SK-N-SH (cell line): ENCODE measurements at regions not wholly inside any gene's neighbourhood (a gene's known extent, or its start where the extent isn't known, plus 50 kb on each side); places are given as distances from the start of the nearest gene placed in this dataset.

Source experiments
- CTCF ChIA-PET: fragments of 300-600, 350-600 bp; formaldehyde crosslinking; extraction: SDS; loops from one replicate; lab custom pipeline; 2021; lab: Yijun Ruan, JAX
- POLR2A ChIA-PET: fragments of 350-600 bp; sonication (Branson Sonifier 250); formaldehyde crosslinking; extraction: SDS; loops from one replicate; lab custom pipeline; 2020; ENCODE audit warnings: antibody characterized with exemption, inconsistent platforms; lab: Yijun Ruan, JAX
- DNase-seq: peaks from one replicate; pipeline ENCODE4 v3.0.0; 2012
- H2AFZ ChIP-seq: fragments of 200-600 bp; sonication (generic); 2 replicates; pipeline ENCODE4 v1.8.1; 2016; ENCODE audit warnings: antibody characterized with exemption, mild to moderate bottlenecking, low read depth
- H3F3A ChIP-seq: fragments of 200-600 bp; sonication (generic); replicated peaks from 2 replicates; pipeline ENCODE3; 2016; ENCODE audit warnings: antibody characterized with exemption, mild to moderate bottlenecking; ENCODE audit not compliant: insufficient read depth
- H3K27ac ChIP-seq, 2 experiments: fragments of 200-500 bp in 1 of 2; fragments of 200-600 bp in 1 of 2; sonication (Bioruptor generic) in 1 of 2; sonication (generic), shearing (Covaris generic) in 1 of 2; 2 replicates each; pipeline versions ENCODE4 v1.5.1 to v1.6.1; 2014 to 2016; ENCODE audit warnings: low read depth in 2 of 2, inconsistent platforms in 1 of 2, low read length in 1 of 2, mild to moderate bottlenecking in 1 of 2, mixed read lengths in 1 of 2
- H3K27me3 ChIP-seq: fragments of 200-600 bp; sonication (generic), shearing (Covaris generic); 2 replicates; pipeline ENCODE4 v1.6.1; 2016; ENCODE audit warnings: mixed run types; ENCODE audit not compliant: insufficient read depth
- H3K36me3 ChIP-seq, 2 experiments: fragments of 200-500 bp in 1 of 2; fragments of 200-600 bp in 1 of 2; sonication (Bioruptor generic) in 1 of 2; sonication (generic) in 1 of 2; replicated peaks in 1 of 2; 2 replicates each; pipeline versions ENCODE3 to v1.5.1; 2014 to 2016; ENCODE audit warnings: low read length in 1 of 2, mild to moderate bottlenecking in 1 of 2; ENCODE audit not compliant: insufficient read depth in 2 of 2, control insufficient read depth in 1 of 2
- H3K4me1 ChIP-seq, 2 experiments: fragments of 200-500 bp in 1 of 2; fragments of 200-600 bp in 1 of 2; sonication (Bioruptor generic) in 1 of 2; sonication (generic), shearing (Covaris generic) in 1 of 2; 2 replicates each; pipeline versions ENCODE4 v1.5.1 to v1.6.1; 2014 to 2016; ENCODE audit warnings: low read depth in 1 of 2, low read length in 1 of 2, mixed run types in 1 of 2; ENCODE audit not compliant: insufficient read depth in 2 of 2, control insufficient read depth in 1 of 2
- H3K4me2 ChIP-seq: fragments of 200-600 bp; sonication (generic), shearing (Covaris generic); 2 replicates; pipeline ENCODE4 v1.6.1; 2017; ENCODE audit warnings: mixed run types
- H3K4me3 ChIP-seq, 2 experiments: fragments of 200-500 bp in 1 of 2; fragments of 200-600 bp in 1 of 2; sonication (Bioruptor generic) in 1 of 2; sonication (generic), shearing (Covaris generic) in 1 of 2; 2 replicates each; pipeline versions ENCODE4 v1.5.1 to v1.8.1; 2014 to 2016; ENCODE audit warnings: low read depth in 2 of 2, inconsistent platforms in 1 of 2, low read length in 1 of 2, mild to moderate bottlenecking in 1 of 2, mixed read lengths in 1 of 2, moderate library complexity in 1 of 2
- H3K79me2 ChIP-seq: fragments of 200-600 bp; sonication (generic); 2 replicates; pipeline ENCODE4 v1.8.1; 2017; ENCODE audit warnings: mild to moderate bottlenecking; ENCODE audit not compliant: insufficient read depth
- H3K9ac ChIP-seq: fragments of 200-600 bp; sonication (generic); 2 replicates; pipeline ENCODE4 v1.6.1; 2017; ENCODE audit warnings: mixed run types
- H3K9me2 ChIP-seq: fragments of 200-600 bp; sonication (generic); 2 replicates; pipeline ENCODE4 v1.6.1; 2017; ENCODE audit warnings: mixed run types
- H3K9me3 ChIP-seq: fragments of 200-600 bp; sonication (generic); 2 replicates; pipeline ENCODE4 v1.6.1; 2017; ENCODE audit warnings: mixed run types, mild to moderate bottlenecking, moderate library complexity
- H4K20me1 ChIP-seq: fragments of 200-600 bp; sonication (generic); 2 replicates; pipeline ENCODE4 v1.6.1; 2017; ENCODE audit warnings: mild to moderate bottlenecking, mixed run types; ENCODE audit not compliant: insufficient read depth
- EP300 ChIP-seq, 2 experiments: IDR thresholded peaks; 2 replicates each; pipeline versions ENCODE4 v1.4.0 to v1.6.1; 2012; ENCODE audit warnings: borderline replicate concordance in 1 of 2, low read depth in 1 of 2, low read length in 1 of 2
- FOSL2 ChIP-seq: IDR thresholded peaks from 2 replicates; pipeline ENCODE4 v1.4.0; 2012; ENCODE audit warnings: low read depth, mild to moderate bottlenecking, moderate library complexity, borderline replicate concordance
- MEF2A ChIP-seq: IDR thresholded peaks from 2 replicates; pipeline ENCODE4 v1.4.0; 2012; ENCODE audit warnings: low read depth, borderline replicate concordance
- NFIC ChIP-seq: IDR thresholded peaks from 2 replicates; pipeline ENCODE4 v1.4.0; 2012; ENCODE audit warnings: borderline replicate concordance
- POLR2AphosphoS5 ChIP-seq: IDR thresholded peaks from 2 replicates; pipeline ENCODE4 v1.6.1; 2012; ENCODE audit warnings: low read depth, low read length
- RAD21 ChIP-seq: IDR thresholded peaks from 2 replicates; pipeline ENCODE4 v1.6.1; 2012; ENCODE audit warnings: mild to moderate bottlenecking, low read length
- RCOR1 ChIP-seq: fragments of 150-350 bp; IDR thresholded peaks from 2 replicates; pipeline ENCODE4 v1.6.1; 2017; ENCODE audit warnings: antibody characterized with exemption, low read length
- RFX5 ChIP-seq: IDR thresholded peaks from 2 replicates; pipeline ENCODE4 v1.6.1; 2012; ENCODE audit warnings: mild to moderate bottlenecking, improper control_type of control experiment, low read length
- RXRA ChIP-seq: IDR thresholded peaks from 2 replicates; pipeline ENCODE4 v1.4.0; 2012; ENCODE audit warnings: low read depth, mild to moderate bottlenecking, borderline replicate concordance
- WGBS: methylation state at CpG from one replicate; pipeline ENCODE4 v1.1.6; 2017; ENCODE audit warnings: low lambda C conversion rate; 5-methylcytosine and 5-hydroxymethylcytosine counted together
- TF ChIP-seq, protein P1 (sequence below): IDR thresholded peaks from 2 replicates; pipeline ENCODE4 v1.4.0; 2012; ENCODE audit warnings: low read depth
- TF ChIP-seq, protein P2 (sequence below): IDR thresholded peaks from 2 replicates; pipeline ENCODE4 v1.4.0; 2012; ENCODE audit warnings: low read depth, borderline replicate concordance
- TF ChIP-seq, protein P3 (sequence below): IDR thresholded peaks from 2 replicates; pipeline ENCODE4; 2012
- TF ChIP-seq, protein P4 (sequence below): IDR thresholded peaks from 2 replicates; pipeline ENCODE4 v1.6.1; 2012; ENCODE audit warnings: mild to moderate bottlenecking, low read depth, low read length, moderate library complexity

DNA sequence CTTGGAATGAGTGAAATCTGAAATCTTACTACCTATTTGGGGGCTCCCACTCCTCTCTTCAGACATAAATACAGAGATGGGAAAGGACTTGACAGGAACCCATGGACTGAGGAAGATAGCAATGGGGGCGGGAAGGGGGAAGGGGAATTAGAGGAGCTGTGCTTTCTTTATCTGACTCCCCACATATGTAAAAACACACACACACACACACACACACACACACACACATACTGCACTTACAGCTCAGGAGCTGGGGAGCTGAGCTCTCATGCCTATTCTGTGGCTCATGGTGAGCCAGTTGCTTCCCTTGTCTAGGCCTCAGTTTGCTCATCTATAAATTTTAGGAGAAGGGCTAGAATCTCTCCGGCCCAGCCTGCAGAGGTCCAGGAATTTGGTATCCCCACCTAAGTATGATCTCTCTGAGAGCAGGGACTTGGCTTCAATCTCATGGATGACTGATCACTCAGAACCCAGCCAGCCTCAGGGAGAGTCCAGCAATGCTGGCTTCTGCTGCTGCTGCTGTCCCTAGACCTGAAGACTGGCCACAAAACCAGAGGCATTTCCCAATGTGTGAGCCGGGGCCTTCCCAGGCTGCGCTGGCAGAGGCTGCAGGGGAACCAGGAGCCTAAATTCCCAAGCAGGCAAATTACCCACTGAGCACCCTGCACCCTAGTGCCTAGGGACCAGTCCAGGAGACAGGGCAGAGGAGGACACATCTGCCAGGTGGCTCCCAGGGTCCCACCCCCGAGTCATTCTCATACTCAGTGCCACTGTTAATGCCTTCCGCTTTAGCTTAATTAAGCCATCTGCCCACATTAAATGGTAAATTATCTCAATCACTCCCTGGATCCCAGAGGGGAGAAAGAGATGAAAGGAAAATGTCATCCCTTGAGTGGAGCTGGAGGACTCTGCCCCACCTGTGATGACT, 57.5 kb upstream of the RBM15 start:
- TF ChIP-seq NFIC (no peak), EP300 (IDR thresholded peaks at IDR 0.05; ENCODE audit: borderline replicate concordance in 1 of 2, low read depth in 1 of 2, low read length in 1 of 2) (peak in 1 of 2 experiments; percentile 20; a peak in 1 of 4 replicates), RCOR1 (peak; percentile 41; the same call in 1 of the 2 replicates)
- TF ChIP-seq, protein P1, sequence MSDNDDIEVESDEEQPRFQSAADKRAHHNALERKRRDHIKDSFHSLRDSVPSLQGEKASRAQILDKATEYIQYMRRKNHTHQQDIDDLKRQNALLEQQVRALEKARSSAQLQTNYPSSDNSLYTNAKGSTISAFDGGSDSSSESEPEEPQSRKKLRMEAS: no peak
- TF ChIP-seq, protein P2, sequence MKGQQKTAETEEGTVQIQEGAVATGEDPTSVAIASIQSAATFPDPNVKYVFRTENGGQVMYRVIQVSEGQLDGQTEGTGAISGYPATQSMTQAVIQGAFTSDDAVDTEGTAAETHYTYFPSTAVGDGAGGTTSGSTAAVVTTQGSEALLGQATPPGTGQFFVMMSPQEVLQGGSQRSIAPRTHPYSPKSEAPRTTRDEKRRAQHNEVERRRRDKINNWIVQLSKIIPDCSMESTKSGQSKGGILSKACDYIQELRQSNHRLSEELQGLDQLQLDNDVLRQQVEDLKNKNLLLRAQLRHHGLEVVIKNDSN: no peak
- Histone ChIP-seq H3K27ac (no peak overlapping the region; a peak in 1 of 4 replicates), H3K36me3 (no peaks in the 10 kb centered on the region), H3K9me3 (no peaks in the 10 kb centered on the region), H3K9me2 (no peaks in the 10 kb centered on the region), H3K4me1 (peaks cover 0 to 15% of the 10 kb centered on the region in 2 experiments; a peak in 1 of 4 replicates), H3K4me2 (no peak overlapping the region), H4K20me1 (no peaks in the 10 kb centered on the region), H3K9ac (no peak overlapping the region), H3K4me3 (no peak overlapping the region), H3K79me2 (no peaks in the 10 kb centered on the region), H2AFZ (no peak overlapping the region), H3K27me3 (no peaks in the 10 kb centered on the region), H3F3A (no peaks in the 10 kb centered on the region)
- DNase-seq: peak; percentile 47
- CTCF ChIA-PET: interaction anchor here (1.1 to 5.8 kb wide), 4 partner anchors 12 to 79 kb away, joined by 3 to 27 read pairs (median 11); no protein-coding TSS in a partner anchor
- POLR2A ChIA-PET: no interaction called here
- WGBS: 54% methylated on average over 5 of the region's 6 CpGs

DNA sequence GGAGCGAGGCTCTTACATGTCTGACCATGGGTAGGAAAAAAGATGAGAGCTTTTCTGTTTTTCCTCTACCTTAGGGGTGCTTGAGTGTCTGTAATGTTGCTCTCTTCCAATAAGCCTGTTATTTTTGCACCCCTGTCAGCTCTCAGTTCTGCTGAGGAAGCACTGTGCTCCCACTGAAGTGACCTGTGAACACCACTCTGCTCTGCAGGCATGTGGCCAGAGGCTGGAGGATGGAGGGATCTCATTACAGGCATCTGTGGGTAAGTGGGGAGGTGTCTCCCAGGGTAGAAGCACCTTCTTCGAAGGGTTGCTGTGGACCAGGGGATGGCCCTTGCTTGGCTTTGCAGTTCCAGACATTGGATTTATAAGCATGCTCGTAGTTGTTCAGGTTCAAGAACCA, 56.8 kb upstream of the RBM15 start:
- H3K27ac ChIP-seq: peak overlapping the region in 1 of 2 experiments; percentile 16; a peak in 1 of 4 replicates
- peaks cover 0 to 15% of the 10 kb centered on the region in 2 experiments; a peak in 1 of 4 replicates for H3K4me1 ChIP-seq
- no peak for TF ChIP-seq FOSL2
- no peak for TF ChIP-seq MEF2A
- TF ChIP-seq, all 33 proteins: peak for 0
- H3K27me3 ChIP-seq: no peaks in the 10 kb centered on the region
- no peaks in the 10 kb centered on the region for H3K36me3 ChIP-seq
- H3K79me2 ChIP-seq: no peaks in the 10 kb centered on the region
- WGBS: 32% methylated on average over 3 of the region's 3 CpGs
- no peak overlapping the region for H3K9ac ChIP-seq
- POLR2A ChIA-PET: no interaction called here
- H3F3A ChIP-seq: no peaks in the 10 kb centered on the region
- no peak overlapping the region for H3K4me3 ChIP-seq
- no peaks in the 10 kb centered on the region for H3K9me2 ChIP-seq
- no peak overlapping the region for H3K4me2 ChIP-seq
- CTCF ChIA-PET: interaction anchor here (1.1 to 5.8 kb wide), 4 partner anchors 15 to 79 kb away, joined by 3 to 27 read pairs (median 11); no protein-coding TSS in a partner anchor
- DNase-seq: no peak
- H2AFZ ChIP-seq: no peak overlapping the region
- no peaks in the 10 kb centered on the region for H4K20me1 ChIP-seq
- H3K9me3 ChIP-seq: no peaks in the 10 kb centered on the region

DNA sequence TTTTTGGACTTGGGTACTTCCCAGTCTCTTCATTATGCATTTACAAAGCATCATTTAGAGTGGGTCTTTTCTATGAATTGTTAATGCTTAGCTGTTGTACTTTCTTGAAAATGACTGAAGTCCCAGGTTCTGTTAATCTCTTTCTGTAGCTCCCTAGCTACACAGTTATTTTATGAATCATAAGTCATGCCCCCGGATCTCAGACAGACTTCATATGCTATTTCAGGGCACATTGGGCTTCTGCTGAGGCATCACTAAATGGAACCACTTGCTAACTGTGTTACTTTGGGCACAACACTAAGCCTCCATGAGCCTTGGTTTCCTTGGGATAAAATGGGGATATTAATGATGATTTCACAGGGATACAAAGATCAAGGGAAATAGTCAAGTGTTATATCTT, 55.5 kb upstream of the RBM15 start:
- H3K9me2 ChIP-seq: no peaks in the 10 kb centered on the region
- H2AFZ ChIP-seq: no peak overlapping the region
- H3K9ac ChIP-seq: no peak overlapping the region
- H3K4me2 ChIP-seq: no peak overlapping the region
- peaks cover 0 to 15% of the 10 kb centered on the region in 2 experiments; a peak in 1 of 4 replicates for H3K4me1 ChIP-seq
- no peaks in the 10 kb centered on the region for H3K36me3 ChIP-seq
- H3K27ac ChIP-seq: no peak overlapping the region
- CTCF ChIA-PET: interaction anchor here (1.4 to 5.8 kb wide), 3 partner anchors 29 to 177 kb away, joined by 5 to 27 read pairs (median 5); no protein-coding TSS in a partner anchor
- DNase-seq: no peak
- no peaks in the 10 kb centered on the region for H4K20me1 ChIP-seq
- H3F3A ChIP-seq: no peaks in the 10 kb centered on the region
- POLR2A ChIA-PET: no interaction called here
- H3K79me2 ChIP-seq: no peaks in the 10 kb centered on the region
- H3K9me3 ChIP-seq: no peaks in the 10 kb centered on the region
- 32% methylated on average over 1 of the region's 1 CpG for WGBS
- no peaks in the 10 kb centered on the region for H3K27me3 ChIP-seq
- H3K4me3 ChIP-seq: no peak overlapping the region
- TF ChIP-seq, protein P3, sequence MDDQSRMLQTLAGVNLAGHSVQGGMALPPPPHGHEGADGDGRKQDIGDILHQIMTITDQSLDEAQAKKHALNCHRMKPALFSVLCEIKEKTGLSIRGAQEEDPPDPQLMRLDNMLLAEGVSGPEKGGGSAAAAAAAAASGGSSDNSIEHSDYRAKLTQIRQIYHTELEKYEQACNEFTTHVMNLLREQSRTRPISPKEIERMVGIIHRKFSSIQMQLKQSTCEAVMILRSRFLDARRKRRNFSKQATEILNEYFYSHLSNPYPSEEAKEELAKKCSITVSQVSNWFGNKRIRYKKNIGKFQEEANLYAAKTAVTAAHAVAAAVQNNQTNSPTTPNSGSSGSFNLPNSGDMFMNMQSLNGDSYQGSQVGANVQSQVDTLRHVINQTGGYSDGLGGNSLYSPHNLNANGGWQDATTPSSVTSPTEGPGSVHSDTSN: no peak
- TF ChIP-seq, protein P2: no peak
- TF ChIP-seq, protein P4, sequence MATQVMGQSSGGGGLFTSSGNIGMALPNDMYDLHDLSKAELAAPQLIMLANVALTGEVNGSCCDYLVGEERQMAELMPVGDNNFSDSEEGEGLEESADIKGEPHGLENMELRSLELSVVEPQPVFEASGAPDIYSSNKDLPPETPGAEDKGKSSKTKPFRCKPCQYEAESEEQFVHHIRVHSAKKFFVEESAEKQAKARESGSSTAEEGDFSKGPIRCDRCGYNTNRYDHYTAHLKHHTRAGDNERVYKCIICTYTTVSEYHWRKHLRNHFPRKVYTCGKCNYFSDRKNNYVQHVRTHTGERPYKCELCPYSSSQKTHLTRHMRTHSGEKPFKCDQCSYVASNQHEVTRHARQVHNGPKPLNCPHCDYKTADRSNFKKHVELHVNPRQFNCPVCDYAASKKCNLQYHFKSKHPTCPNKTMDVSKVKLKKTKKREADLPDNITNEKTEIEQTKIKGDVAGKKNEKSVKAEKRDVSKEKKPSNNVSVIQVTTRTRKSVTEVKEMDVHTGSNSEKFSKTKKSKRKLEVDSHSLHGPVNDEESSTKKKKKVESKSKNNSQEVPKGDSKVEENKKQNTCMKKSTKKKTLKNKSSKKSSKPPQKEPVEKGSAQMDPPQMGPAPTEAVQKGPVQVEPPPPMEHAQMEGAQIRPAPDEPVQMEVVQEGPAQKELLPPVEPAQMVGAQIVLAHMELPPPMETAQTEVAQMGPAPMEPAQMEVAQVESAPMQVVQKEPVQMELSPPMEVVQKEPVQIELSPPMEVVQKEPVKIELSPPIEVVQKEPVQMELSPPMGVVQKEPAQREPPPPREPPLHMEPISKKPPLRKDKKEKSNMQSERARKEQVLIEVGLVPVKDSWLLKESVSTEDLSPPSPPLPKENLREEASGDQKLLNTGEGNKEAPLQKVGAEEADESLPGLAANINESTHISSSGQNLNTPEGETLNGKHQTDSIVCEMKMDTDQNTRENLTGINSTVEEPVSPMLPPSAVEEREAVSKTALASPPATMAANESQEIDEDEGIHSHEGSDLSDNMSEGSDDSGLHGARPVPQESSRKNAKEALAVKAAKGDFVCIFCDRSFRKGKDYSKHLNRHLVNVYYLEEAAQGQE: no peak
- TF ChIP-seq RFX5 (no peak), POLR2AphosphoS5 (no peak), RXRA (no peak), RAD21 (no peak)
